HG02870 (cell line): ENCODE measurements at regions not wholly inside any gene's neighbourhood (a gene's known extent, or its start where the extent isn't known, plus 50 kb on each side); places are given as distances from the start of the nearest gene placed in this dataset.

Experiments used
- ATAC-seq: cut with Tn5 transposase; IDR thresholded peaks from one replicate; pipeline ENCODE4 v1.9.1; 2021; ENCODE audit warnings: mild to moderate bottlenecking, moderate library complexity; ENCODE audit not compliant: unreplicated experiment

GRCh38 chr4:32988165-32988811 is 2268.1 kb downstream of the PCDH7 start:
- ATAC-seq: no peak

GRCh38 chr4:32991663-32992062 is 2271.5 kb downstream of the PCDH7 start:
- no peak for ATAC-seq

GRCh38 chr4:32994981-32995881 is 2275.1 kb downstream of the PCDH7 start:
- no peak for ATAC-seq

- no peak for ATAC-seq
Observed at GRCh38 chr4:33013282-33013681, 2293.1 kb downstream of the PCDH7 start.

- no peak for ATAC-seq
Observed at GRCh38 chr4:33025236-33025635, 2305.1 kb downstream of the PCDH7 start.

- no peak for ATAC-seq
Observed at GRCh38 chr4:33029976-33030375, 2309.8 kb downstream of the PCDH7 start.

GRCh38 chr4:33031328-33031727 is 2311.2 kb downstream of the PCDH7 start:
- no peak for ATAC-seq

GRCh38 chr4:33037464-33037863 is 2317.3 kb downstream of the PCDH7 start:
- no peak for ATAC-seq

- ATAC-seq: no peak
Observed at GRCh38 chr4:33045334-33045733, 2325.2 kb downstream of the PCDH7 start.

GRCh38 chr4:33052241-33052640 is 2332.1 kb downstream of the PCDH7 start:
- ATAC-seq: no peak

- no peak for ATAC-seq
Observed at GRCh38 chr4:33054161-33054560, 2334.0 kb downstream of the PCDH7 start.

GRCh38 chr4:33054656-33055196 is 2334.6 kb downstream of the PCDH7 start:
- ATAC-seq: no peak

GRCh38 chr4:33057736-33058135 is 2337.6 kb downstream of the PCDH7 start:
- ATAC-seq: no peak

- no peak for ATAC-seq
Observed at GRCh38 chr4:33058998-33059397, 2338.8 kb downstream of the PCDH7 start.

GRCh38 chr4:33060674-33061542 is 2340.7 kb downstream of the PCDH7 start:
- peak; percentile 71 for ATAC-seq

- no peak for ATAC-seq
Observed at GRCh38 chr4:33061727-33062126, 2341.6 kb downstream of the PCDH7 start.

GRCh38 chr4:33062155-33062806 is 2342.1 kb downstream of the PCDH7 start:
- no peak for ATAC-seq

- no peak for ATAC-seq
Observed at GRCh38 chr4:33063241-33063640, 2343.1 kb downstream of the PCDH7 start.

- ATAC-seq: no peak
Observed at GRCh38 chr4:33064238-33064637, 2344.1 kb downstream of the PCDH7 start.

GRCh38 chr4:33065749-33066148 is 2345.6 kb downstream of the PCDH7 start:
- no peak for ATAC-seq
